Stimulated activated CD8-positive, alpha-beta memory T cell treated with anti-CD3 and anti-CD28 coated beads, Interleukin-7, amount 100 ng/mL, for 1 hour (primary cell): ENCODE measurements at regions not wholly inside any gene's neighbourhood (a gene's known extent, or its start where the extent isn't known, plus 50 kb on each side); places are given as distances from the start of the nearest gene placed in this dataset.

Experiments
- DNase-seq, 2 donors: peaks; one replicate each; pipeline ENCODE4 v3.0.0-alpha.2; 2020; ENCODE audit warnings: low read depth in 2 of 2

DNA sequence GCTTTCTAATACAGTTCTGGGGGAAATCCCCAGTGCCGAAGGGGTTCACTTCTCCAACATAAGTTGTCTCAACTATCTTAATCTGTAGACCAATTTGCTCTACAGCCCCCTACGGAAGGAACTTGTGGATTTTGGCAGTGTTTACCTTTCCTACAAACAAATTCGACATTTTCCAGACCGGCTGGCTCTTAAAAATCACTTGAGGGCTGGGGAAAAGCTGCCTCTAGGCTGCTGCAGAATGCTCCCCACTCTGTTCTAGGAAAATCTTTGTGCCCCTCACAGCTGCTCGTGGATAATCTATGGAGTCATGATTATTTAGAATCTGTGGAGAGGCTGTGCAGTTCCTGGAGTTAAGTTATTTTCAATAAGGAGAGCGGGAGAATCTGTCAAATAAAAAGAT is 474.6 kb upstream of the FZD8 start:
- no peak for DNase-seq

DNA sequence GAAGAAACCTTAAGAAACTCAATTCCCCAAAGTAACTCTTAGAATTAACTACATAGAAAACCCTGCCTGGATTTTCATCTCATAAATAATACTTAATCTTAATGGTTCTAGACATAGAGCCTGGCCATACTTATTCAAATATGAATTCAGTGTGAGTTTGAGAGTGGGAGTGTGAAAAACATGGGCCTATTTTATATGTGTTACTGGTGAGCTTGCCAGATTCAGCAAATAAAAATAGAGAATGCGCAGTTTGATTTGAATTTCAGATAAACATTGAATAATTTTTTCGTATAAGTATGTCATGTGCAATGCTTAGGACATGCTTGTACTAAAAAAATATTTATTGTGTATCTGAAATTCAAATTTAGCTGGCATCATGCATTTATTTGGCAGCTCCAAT is 473.9 kb upstream of the FZD8 start:
- DNase-seq = no peak

DNA sequence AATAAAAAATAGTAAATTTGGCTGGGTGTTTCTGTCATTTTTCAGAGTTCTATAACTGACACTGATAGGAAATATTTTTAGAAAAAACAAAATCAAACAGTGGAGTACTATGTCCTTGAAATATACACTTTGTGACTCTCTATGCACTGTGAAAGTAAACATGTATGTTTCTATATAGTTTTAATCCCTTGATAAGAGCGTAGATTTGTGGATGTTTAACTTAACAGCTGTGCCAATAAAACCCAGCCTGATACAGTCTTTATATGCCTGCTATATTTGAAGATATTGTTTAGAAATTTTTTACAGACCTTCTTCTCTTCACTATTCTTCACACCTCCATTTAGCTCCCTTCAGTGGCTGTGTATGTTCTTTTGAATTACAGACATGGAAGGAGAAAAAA is 473.3 kb upstream of the FZD8 start:
- no peak for DNase-seq

DNA sequence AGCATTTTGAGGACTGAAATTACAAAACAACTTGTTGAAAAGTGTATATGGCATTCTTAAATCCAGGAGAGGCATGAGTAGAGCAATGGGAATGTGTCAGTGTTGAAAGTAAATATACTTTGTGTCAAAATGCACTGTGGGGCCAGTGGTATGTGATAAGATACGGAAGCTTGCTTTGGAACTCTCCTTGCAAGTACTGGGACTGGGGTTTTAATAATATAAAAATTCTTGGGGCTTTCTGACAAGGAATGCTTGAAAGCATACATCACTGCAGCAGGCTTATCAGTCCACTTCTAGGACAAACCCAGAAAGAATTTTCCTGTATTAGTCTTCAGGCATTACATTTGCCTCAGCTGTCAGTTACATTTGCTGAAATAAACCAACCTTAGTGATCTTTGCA is 472.8 kb upstream of the FZD8 start:
- no peak for DNase-seq

DNA sequence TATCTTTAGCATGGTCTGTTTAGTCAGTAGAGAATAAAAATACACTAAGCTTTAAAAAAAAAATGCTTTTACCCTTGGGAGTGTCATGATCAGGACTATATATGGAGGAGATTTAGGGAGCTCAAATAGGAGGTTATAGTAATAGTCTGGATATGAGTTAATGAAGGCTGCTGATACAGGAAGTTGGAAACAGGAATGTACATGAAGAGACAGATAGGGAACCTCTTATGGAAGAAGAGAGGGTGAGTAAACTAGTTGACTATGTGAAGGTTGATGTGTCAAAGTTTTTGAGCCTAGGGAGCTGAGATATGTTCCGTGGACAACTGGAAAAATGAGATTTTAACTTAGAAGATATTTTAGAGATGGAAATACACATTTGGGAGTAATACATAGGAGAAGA is 472.0 kb upstream of the FZD8 start:
- DNase-seq = no peak

DNA sequence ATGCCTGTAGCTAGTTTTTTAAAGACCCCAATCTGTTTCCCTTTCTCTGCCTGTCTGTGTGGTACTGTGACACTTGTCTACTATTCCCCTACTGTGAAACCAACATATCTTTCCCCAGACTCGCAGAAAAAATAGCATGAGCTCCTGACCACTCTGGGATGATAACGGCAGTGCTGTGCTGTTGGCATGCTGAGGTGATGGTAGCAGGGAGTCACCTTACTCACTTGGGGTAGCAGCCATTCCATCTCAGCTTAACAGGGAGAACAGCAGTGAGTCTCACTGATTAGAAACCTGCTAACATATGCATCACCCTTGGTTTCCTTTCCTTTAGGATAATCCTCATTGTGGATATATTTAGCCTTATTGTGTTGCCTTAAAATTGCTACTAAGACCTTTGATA is 469.6 kb upstream of the FZD8 start:
- no peak for DNase-seq

DNA sequence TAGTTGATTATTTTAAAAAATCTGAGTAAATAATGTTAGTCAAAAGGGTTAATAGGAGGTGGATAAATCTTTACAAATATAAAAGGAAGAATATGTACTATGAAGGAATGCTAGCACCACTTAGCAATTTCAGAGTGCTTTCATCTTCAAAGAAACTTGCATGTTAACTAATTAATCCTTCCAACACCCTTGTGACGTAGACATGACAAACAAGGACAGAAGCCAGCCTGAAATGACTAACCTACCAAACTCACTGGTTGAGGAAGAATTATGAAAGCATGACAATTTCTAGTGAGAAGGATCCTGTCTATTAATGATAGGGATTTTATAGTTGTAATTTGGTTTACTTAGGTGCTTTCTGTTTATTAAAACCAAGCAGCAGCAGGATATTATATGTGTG is 468.0 kb upstream of the FZD8 start:
- DNase-seq = no peak

DNA sequence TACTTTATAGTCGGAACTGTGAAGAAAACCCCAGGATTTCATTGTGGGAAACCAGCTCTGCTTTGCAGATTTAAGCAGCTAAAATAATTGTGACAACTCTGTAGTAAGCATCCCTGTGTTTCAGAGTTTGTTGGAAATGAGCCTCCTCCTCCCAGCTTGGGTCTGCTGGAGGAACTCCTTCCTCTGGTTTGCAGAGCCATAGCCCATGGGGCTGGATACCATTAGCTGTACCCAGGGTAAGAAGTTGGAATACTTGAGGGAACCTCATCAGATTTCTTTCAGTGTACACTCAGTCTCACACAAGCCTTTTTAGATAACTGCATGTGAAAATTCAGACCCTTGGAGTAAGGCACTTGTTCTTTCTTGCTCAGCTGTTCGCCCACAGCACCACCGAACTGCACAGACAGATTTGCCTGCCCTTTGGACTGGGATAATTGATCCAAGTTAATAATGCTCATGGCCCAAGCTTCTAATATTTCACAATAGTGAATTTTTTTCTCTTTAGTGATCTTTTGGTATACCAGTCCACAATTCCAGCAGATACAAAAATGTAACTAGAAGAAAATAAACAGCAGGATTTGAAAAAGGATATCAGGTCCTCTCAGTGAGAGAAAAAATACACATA is 467.4 kb upstream of the FZD8 start:
- DNase-seq = no peak

DNA sequence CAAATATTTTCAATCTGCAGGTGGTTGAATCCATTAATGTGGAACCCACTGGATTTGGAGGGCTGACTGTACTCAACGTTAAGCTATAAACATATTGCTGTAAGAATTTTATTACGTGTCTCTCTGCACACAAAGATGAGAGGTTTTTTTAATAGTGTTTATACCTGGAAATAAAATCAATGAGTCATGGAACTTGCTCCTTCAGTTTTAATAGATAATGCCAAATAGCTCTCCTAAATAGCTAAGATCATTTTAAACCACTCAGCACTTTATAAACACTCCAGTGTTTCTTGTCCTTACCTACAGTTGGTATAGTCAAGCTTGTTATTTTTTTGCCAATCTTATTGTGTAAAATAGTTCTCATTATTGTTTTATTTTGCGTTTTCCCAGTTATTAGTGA is 455.6 kb upstream of the FZD8 start:
- DNase-seq = no peak

DNA sequence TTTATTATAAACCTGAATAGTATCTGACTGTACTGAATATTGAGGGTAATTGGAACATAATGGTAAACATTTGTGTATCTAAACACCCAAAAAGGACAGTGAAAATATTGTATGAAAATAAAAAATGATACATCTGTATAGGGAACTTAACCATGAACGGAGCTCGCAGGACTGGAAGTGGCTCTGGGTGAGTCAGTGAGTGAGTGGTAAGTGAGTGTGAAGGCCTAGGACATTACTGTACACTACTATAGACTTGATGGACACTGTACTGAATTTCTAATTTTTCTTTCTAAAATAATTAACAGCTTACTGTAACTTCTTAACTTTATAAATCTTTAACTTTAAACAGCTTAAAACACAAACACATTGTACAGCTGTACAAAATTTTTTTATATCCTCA is 454.5 kb upstream of the FZD8 start:
- no peak for DNase-seq

DNA sequence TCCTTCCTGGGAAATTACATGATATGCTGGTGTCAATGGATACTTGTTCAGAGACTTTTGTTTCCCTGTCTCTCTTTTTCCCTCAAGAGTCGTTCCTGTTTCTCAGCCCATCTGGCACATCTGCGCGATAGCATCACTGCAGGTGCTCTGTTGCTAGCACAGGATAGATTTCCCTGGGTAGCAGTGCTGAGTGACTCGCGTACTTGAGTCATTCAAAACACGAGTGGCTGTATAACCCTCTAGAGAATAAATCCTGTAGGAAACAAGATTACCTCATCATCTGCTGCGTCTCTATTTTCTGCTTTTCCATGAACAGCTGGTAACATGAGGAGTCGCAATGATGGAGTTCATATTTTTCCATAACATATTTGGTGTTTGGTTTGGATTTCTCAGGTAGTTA is 452.0 kb upstream of the FZD8 start:
- no peak for DNase-seq

DNA sequence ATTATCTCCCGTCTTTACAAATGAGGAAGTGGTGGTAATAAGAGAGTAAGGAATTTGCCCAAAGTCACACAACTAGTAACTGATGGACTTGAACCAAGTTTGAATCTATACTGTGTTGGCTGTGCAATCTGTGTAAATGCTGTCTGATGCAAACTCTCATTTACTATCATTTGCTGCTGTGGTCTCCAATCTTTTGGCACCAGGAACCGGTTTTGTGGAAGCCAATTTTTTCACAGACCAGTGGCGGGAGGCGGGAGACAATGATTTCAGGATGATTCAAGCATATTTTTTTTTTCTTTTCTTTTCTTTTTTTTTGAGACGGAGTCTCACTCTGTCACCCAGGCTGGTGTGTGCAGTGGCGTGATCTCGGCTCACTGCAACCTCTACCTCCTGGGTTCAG is 450.0 kb upstream of the FZD8 start:
- no peak for DNase-seq

DNA sequence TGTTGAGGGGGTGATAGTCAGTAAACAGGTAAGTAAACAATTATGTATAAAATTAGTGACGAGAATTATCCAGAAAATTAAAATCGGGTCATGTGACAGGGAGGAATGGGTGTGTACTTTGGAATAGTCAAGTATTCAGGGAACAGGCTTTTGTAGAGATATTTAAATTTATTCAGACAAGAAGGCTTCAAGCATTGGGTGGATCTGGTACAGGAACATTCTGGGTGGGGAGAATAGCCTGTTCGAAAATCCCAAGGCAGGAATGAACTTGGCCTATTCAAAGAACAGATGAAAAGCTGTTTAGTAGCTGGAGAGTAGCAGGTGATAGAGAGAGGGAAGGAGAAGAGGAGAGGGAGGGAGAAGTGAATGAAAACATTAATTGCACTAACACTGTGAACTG is 448.9 kb upstream of the FZD8 start:
- DNase-seq = no peak

DNA sequence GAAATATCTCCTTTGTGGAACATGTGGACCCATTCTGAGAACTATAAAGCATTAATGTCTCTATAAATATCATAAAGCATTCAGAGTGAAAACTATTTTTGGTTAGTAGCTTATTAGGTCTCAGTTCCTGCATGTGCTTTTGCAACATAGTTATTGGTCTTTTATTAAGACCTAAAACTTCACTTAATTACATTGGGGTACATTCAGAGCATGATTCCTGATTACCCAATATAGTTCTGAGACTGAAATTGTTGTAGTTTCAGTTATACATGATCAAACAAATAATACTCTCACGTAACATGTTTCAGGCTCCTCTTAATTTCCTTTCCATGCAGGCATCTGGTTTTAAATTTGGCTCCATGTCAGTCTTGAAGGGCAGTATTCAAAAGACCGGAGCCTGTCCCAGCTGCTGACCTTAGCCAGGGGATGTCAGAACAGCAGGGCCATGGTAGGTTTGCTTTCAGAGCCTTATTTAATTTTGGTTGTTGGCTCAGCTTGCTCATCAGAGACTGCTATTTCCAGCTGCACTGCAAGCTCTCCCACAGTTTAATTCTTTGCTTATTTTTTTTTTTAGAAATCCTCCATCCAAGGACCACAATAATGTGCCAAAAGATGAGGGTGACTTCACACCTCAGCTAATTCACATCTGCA is 447.8 kb upstream of the FZD8 start:
- no peak for DNase-seq

DNA sequence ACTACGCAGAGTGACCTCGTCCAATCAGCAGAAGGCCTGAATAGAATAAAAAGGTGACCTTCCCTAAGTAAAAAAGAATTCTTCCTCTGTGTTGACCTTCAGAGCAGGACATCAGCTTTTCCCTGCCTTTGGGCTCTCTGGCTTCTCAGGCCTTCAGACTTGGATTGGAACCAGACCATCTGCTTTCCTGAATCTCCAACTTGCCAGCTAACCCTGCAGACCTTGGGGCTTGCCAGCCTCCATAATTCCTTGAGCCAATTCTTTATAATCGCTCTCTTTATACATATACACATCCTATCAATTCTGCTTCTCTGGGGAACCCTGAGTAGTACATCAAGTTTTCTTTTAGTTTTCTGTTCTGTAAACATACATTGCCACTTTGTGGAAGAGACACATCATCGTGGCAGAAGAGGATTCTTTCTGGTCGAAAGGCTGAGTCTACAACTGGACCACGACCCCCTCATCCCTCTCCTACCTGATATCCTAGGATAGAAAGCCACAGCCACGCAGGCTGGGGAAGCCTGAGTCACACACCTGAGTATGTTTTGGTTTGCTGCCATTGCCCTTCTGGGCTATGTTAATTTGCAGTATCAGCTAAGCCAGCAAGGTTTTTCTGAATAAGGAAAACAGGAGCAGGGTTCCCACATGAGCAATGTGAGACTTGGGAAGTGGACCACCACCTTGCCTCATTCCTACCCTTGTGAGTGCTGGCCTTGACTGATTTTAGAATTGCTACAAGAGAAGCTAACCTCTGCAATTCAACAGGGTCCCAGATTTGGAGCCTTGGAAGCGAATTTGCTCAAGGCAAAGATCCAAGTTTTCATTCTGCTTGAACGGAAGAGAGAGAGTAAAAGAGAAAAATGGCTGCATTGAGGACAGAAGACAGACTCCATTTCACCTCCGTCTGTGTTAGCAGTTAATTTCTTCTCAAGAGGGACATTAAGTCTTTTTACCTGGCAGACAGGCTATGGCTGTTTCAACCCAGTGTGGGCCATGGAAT is 445.2 kb upstream of the FZD8 start:
- no peak for DNase-seq

DNA sequence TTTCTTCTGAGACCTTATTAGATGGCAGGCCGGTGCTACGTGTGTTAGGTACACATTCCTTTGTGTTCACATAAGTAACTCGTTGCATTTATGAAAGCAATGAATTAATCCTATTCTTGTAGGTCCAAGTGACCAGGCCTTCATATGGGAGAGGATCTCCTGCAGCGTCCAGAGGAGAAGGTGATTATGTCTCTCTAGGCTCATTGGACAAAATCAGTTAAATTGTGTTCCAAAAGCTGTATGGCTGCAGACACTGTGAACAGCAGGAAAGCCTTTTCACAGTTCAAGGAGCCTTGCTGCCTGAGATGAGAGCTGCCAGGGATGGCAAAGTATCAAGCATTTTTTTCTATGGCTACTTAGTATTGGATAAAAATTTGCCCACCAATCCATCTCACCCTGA is 433.1 kb upstream of the FZD8 start:
- DNase-seq = no peak

DNA sequence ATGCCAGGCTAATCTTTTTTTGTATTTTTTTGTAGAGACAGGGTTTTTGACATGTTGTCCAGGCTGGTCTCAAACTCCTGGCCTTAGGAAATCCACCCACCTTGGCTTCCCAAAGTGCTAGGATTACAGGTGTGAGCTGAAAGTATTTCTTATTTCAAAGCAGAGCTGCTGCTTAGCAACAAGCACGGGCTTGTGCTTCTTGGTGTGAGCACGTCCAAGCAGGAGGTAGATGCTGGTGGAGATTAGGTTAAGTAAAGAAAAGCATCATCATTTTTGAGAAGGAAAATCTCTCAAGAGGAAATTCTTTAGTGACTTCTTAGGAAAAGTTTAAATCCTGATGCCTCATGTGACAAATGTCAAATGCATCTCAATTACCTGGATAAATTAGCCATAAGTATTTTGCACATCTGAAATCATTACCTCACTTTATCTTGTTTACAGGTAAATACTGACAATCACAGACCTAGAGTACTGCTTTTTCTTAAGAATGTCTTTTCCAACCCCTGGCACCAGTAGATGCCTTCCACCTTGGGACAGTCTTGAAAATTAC is 431.8 kb upstream of the FZD8 start:
- no peak for DNase-seq

DNA sequence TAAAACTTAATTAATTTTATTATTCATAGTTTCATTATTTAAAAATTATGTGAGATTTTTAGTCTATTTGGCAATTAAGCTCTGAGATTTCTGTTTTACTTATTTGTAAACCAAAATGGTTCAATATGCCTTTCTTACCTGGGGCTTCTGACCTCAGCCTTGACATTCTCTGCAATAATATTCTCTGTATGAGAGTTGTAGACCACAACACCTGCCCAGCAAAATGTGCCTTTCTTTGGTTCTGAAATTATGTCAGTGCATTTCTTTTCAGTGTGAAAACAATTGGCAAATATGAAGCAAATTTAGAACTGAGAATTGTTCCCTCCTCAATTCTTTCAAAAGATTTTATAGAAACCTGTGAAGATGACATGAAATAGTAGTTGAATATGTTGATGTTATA is 426.4 kb upstream of the FZD8 start:
- no peak for DNase-seq

DNA sequence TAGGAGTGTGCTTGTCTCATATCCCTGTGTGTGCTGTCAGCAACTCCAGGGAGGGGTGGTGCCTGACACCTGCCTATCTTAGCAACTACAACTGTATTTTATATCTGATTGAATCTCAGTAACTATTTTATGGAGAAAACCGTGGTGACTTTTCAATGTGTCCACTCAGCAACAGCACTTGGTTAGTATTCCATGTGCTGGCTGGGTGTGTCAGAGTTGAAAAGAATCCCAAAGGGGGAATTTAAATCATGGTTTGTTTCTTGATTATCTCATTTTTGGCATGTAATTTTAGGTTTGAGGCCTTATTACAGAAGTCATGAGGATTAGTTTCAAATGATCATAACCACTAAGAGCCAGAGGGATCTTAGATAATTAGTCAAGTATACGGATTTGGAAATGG is 425.7 kb upstream of the FZD8 start:
- DNase-seq = no peak

DNA sequence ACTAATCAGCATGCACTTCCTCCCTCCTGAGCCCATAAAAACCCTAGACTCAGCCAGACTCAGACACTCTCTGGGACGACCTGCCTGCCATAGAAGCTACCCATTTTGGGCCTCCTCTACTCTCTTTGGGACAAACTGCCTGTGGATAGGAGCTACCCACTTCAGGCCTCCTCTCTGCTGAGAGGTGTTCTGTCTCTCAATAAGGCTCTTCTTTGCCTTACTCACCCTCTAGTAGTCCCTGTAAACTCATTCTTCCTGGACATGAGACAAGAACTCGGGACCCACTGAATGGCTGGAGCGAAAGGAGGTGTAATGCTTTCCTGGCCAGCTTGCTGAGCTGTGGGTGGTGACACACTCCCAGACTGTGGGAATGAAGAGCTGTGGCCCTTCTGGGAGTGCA is 424.8 kb upstream of the FZD8 start:
- DNase-seq = no peak

DNA sequence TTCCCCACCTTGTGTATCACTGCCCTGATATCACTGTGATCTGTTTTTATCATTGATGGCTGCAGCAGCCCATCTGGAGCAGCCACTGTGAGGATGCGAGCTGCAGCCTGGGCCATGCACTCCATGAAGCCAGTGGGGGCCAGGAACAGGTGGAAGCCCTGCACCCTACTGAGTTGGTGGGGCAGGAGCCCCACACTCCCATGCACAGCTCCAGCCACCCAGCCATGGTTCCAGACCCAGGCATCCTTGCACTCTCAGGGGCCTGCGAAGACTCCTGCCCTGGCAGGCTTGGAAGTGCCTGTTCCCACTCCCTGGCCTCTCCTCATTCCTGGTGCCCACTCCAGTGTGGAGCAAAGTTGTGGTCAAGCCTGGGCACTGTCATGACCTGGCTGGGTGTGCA is 424.0 kb upstream of the FZD8 start:
- DNase-seq = no peak

DNA sequence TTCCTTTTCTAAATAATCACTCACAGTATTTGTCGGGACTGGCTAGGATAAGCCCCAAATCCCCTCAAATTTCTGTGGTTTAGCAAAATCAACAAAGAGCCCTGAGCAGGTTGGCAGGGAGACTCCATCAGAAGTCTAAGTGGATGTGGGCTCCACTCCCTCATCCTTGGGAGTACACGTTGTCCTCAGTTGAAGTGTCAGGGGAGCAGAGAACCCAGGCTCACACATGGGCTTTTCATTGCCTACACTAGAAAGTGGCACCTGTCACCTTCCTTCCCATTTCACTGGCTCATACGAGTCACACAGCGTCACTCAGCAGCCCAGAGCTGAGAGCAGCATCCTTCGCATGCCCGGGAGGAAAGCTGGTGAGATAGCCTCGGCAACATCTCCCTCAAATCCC is 421.3 kb upstream of the FZD8 start:
- no peak for DNase-seq

DNA sequence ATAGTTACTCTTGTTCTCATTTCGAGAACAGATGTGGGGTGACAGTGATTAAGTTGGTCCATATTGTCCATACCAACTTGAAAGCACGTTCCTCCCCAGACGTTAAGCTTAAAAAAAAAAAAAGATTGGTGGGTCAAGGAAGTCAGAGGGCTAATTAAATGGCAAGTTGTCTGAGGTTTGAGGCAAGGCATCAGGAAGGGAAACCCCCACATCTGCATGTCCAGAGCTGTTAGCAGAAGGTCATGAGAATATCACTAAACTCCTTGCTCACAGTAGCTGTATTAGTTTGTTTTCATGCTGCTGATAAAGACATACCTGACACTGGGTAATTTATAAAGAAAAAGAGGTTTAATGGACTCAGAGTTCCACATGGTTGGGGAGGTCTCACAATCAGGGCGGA is 415.6 kb upstream of the FZD8 start:
- DNase-seq = no peak
